ENCODE measurements at regions not wholly inside any gene's neighbourhood (a gene's known extent, or its start where the extent isn't known, plus 50 kb on each side); places are given as distances from the start of the nearest gene placed in this dataset.

- no peak overlapping the region for H3K4me2 ChIP-seq (ENCODE audit: low read depth, low read length, poor library complexity, severe bottlenecking)
Measured at GRCh38 chr16:77660311-77660710, 62.0 kb upstream of the NUDT7 start.

GRCh38 chr16:77662246-77662645 is 60.1 kb upstream of the NUDT7 start:
- H4K20me1 ChIP-seq (ENCODE audit: insufficient read depth, low read length, poor library complexity, severe bottlenecking): no peaks in the 10 kb centered on the region
- no peaks in the 10 kb centered on the region for H3K36me3 ChIP-seq (ENCODE audit: insufficient read depth, low read length)
- H3K27me3 ChIP-seq (ENCODE audit: insufficient read depth, low read length, poor library complexity, severe bottlenecking): no peaks in the 10 kb centered on the region
- no peaks in the 10 kb centered on the region for H3K9me3 ChIP-seq (ENCODE audit: insufficient read depth, low read depth, low read length)
- no peak overlapping the region for H2AFZ ChIP-seq (ENCODE audit: low read length)
- H3K79me2 ChIP-seq (ENCODE audit: insufficient read depth, low read length): no peaks in the 10 kb centered on the region
- H3F3A ChIP-seq (ENCODE audit: low read depth): no peaks in the 10 kb centered on the region
- H3K9me2 ChIP-seq (replicated peaks; ENCODE audit: low read depth, low read length): no peaks in the 10 kb centered on the region
- TF ChIP-seq CTCF (conservative IDR thresholded peaks at IDR 0.05; ENCODE audit: low read length): no peak
- TF ChIP-seq EZH2phosphoT487 (IDR thresholded peaks at IDR 0.05; ENCODE audit: borderline replicate concordance): no peak
- H3K9ac ChIP-seq (ENCODE audit: low read depth, low read length, poor library complexity, severe bottlenecking): no peak overlapping the region
- no peak overlapping the region for H3K4me2 ChIP-seq (ENCODE audit: low read depth, low read length, poor library complexity, severe bottlenecking)
- H3K4me3 ChIP-seq (ENCODE audit: low read length, poor library complexity, severe bottlenecking): no peak overlapping the region
- no peaks in the 10 kb centered on the region for H3K4me1 ChIP-seq (ENCODE audit: insufficient read depth, low read length, poor library complexity, severe bottlenecking)

More at GRCh38 chr16:77660311-77660710, 62.0 kb upstream of the NUDT7 start:
- H3K36me3 ChIP-seq (ENCODE audit: insufficient read depth, low read length): no peaks in the 10 kb centered on the region
- no peak overlapping the region for H2AFZ ChIP-seq (ENCODE audit: low read length)
- no peaks in the 10 kb centered on the region for H3K79me2 ChIP-seq (ENCODE audit: insufficient read depth, low read length)
- no peaks in the 10 kb centered on the region for H3K4me1 ChIP-seq (ENCODE audit: insufficient read depth, low read length, poor library complexity, severe bottlenecking)
- TF ChIP-seq CTCF (conservative IDR thresholded peaks at IDR 0.05; ENCODE audit: low read length) (peak; percentile 50), EZH2phosphoT487 (IDR thresholded peaks at IDR 0.05; ENCODE audit: borderline replicate concordance) (no peak)
- H3K9me3 ChIP-seq (ENCODE audit: insufficient read depth, low read depth, low read length): no peaks in the 10 kb centered on the region
- H4K20me1 ChIP-seq (ENCODE audit: insufficient read depth, low read length, poor library complexity, severe bottlenecking): no peaks in the 10 kb centered on the region
- H3K9ac ChIP-seq (ENCODE audit: low read depth, low read length, poor library complexity, severe bottlenecking): no peak overlapping the region
- no peaks in the 10 kb centered on the region for H3F3A ChIP-seq (ENCODE audit: low read depth)
- H3K9me2 ChIP-seq (replicated peaks; ENCODE audit: low read depth, low read length): no peaks in the 10 kb centered on the region
- no peak overlapping the region for H3K4me3 ChIP-seq (ENCODE audit: low read length, poor library complexity, severe bottlenecking)
- H3K27me3 ChIP-seq (ENCODE audit: insufficient read depth, low read length, poor library complexity, severe bottlenecking): no peaks in the 10 kb centered on the region

- Histone ChIP-seq H4K20me1 (ENCODE audit: insufficient read depth, low read length, poor library complexity, severe bottlenecking) (no peaks in the 10 kb centered on the region), H3K4me1 (ENCODE audit: insufficient read depth, low read length, poor library complexity, severe bottlenecking) (no peaks in the 10 kb centered on the region), H3K9me2 (replicated peaks; ENCODE audit: low read depth, low read length) (no peaks in the 10 kb centered on the region), H3K79me2 (ENCODE audit: insufficient read depth, low read length) (no peaks in the 10 kb centered on the region), H3K9me3 (ENCODE audit: insufficient read depth, low read depth, low read length) (no peaks in the 10 kb centered on the region), H3K4me2 (ENCODE audit: low read depth, low read length, poor library complexity, severe bottlenecking) (no peak overlapping the region), H3K4me3 (ENCODE audit: low read length, poor library complexity, severe bottlenecking) (no peak overlapping the region), H3F3A (ENCODE audit: low read depth) (no peaks in the 10 kb centered on the region), H3K9ac (ENCODE audit: low read depth, low read length, poor library complexity, severe bottlenecking) (no peak overlapping the region), H3K27me3 (ENCODE audit: insufficient read depth, low read length, poor library complexity, severe bottlenecking) (no peaks in the 10 kb centered on the region), H3K36me3 (ENCODE audit: insufficient read depth, low read length) (no peaks in the 10 kb centered on the region), H2AFZ (ENCODE audit: low read length) (no peak overlapping the region)
- no peak for TF ChIP-seq EZH2phosphoT487 (IDR thresholded peaks at IDR 0.05; ENCODE audit: borderline replicate concordance)
- no peak for TF ChIP-seq CTCF (conservative IDR thresholded peaks at IDR 0.05; ENCODE audit: low read length)
Measured at GRCh38 chr16:77663711-77664110, 58.6 kb upstream of the NUDT7 start.

Data from Loucy (cell line).